BLaER1 (cell line): ENCODE measurements at regions not wholly inside any gene's neighbourhood (a gene's known extent, or its start where the extent isn't known, plus 50 kb on each side); places are given as distances from the start of the nearest gene placed in this dataset.
A peak's percentile ranks its signal among the peaks of the same experiment; 100 is the strongest.

Experiments
- H3K27ac ChIP-seq: shearing (Covaris generic); formaldehyde crosslinking; 2 replicates; pipeline ENCODE4 v1.8.1; 2022
- H3K27me3 ChIP-seq: shearing (Covaris generic); formaldehyde crosslinking; 2 replicates; pipeline ENCODE4 v1.8.1; 2022
- H3K36me3 ChIP-seq: shearing (Covaris generic); formaldehyde crosslinking; 2 replicates; pipeline ENCODE4 v1.8.1; 2022
- H3K4me1 ChIP-seq: shearing (Covaris generic); formaldehyde crosslinking; 2 replicates; pipeline ENCODE4 v1.8.1; 2022
- H3K4me2 ChIP-seq: shearing (Covaris generic); formaldehyde crosslinking; 2 replicates; pipeline ENCODE4 v1.8.1; 2022
- H3K4me3 ChIP-seq: shearing (Covaris generic); formaldehyde crosslinking; 2 replicates; pipeline ENCODE4 v1.8.1; 2022
- H3K9ac ChIP-seq: shearing (Covaris generic); formaldehyde crosslinking; 2 replicates; pipeline ENCODE4 v1.8.1; 2022
- H3K9me3 ChIP-seq: shearing (Covaris generic); formaldehyde crosslinking; 2 replicates; pipeline ENCODE4 v1.8.1; 2022
- H4K20me1 ChIP-seq: shearing (Covaris generic); formaldehyde crosslinking; 2 replicates; pipeline ENCODE4 v1.8.1; 2022
- Cebpa-rat ChIP-seq: shearing (Covaris generic); IDR thresholded peaks from 2 replicates; pipeline ENCODE4 v1.8.1; 2022

GRCh38 chr6:139540894-139541293 lies 166.4 kb upstream of the CITED2 start:
- no peaks in the 10 kb centered on the region for H3K9me3 ChIP-seq
- no peak overlapping the region; the same call in 1 of the 2 replicates for H3K27ac ChIP-seq

DNA sequence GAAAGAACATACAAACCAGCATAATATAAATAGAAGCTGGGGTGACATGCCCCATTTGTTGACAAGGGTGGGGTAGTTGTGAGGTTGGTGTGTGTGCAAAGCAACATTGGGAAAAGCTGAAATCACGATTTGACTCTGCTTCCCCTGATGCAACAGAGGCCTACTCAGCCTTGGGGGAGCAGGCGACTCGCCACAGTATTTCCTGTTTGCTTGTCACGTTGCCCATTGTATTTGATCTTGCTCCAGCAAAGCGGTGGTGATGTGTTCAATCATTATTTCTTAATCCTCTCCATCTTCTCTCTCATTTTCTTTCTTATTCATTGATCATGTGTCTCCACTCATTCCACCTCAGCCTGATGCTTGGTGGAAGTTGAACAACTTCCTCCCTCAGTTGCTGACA lies 165.8 kb upstream of the CITED2 start:
- Histone ChIP-seq H3K4me2 (peak overlapping the region; percentile 43), H3K27me3 (no peaks in the 10 kb centered on the region), H3K4me3 (no peak overlapping the region), H3K36me3 (no peaks in the 10 kb centered on the region), H3K9me3 (no peaks in the 10 kb centered on the region), H3K27ac (peak overlapping the region; percentile 25; the same call in 1 of the 2 replicates), H3K9ac (no peak overlapping the region), H3K4me1 (peaks cover 24% of the 10 kb centered on the region), H4K20me1 (no peaks in the 10 kb centered on the region)
- no peak for TF ChIP-seq Cebpa-rat

More at GRCh38 chr6:139540894-139541293, 166.4 kb upstream of the CITED2 start:
- no peaks in the 10 kb centered on the region for H3K36me3 ChIP-seq
- H3K4me1 ChIP-seq, result peaks cover 20% of the 10 kb centered on the region
- H4K20me1 ChIP-seq, result no peaks in the 10 kb centered on the region
- H3K27me3 ChIP-seq, result no peaks in the 10 kb centered on the region
- peak overlapping the region; percentile 43; the same call in 1 of the 2 replicates for H3K4me2 ChIP-seq
- no peak overlapping the region for H3K4me3 ChIP-seq
- TF ChIP-seq Cebpa-rat, result no peak
- no peak overlapping the region for H3K9ac ChIP-seq

DNA sequence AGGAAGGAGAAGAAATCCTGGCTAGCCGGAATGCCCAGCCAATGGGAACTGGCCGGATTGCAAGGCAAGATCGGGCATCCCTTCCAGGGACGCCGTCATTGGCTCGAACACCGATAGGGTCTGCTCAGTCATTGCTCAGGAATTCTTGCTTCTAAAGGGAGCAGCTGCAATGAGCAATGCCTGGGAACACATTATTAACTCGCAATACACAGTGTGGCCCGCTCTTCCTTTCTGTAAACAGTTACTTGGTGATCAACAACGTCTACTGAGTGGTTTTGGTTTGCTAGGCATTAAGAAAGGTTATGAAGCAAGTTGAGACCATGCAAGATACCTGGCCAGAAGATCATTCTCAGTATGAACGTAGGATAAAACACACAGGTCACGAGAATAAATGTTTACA lies 165.4 kb upstream of the CITED2 start:
- H3K4me3 ChIP-seq, result no peak overlapping the region
- peak overlapping the region; percentile 43 for H3K4me2 ChIP-seq
- no peak overlapping the region for H3K9ac ChIP-seq

DNA sequence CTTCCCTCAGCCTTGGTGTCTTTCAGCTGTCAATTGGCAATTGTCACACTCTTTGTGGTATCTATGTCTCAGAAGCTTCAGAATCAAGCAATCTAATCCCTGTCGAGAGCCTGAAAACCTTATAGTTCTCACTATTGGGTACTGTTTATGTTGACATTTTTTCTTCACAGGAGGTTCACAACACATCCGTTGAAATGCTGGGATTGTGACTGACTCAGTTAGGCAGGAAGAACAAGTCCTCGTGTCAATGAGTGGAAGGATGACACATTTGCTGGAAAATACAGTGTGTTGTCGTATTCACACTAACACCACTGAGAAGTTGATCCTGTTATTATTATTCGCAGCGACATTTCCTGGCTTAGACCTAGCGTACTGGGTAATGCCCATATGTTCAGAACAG lies 163.9 kb upstream of the CITED2 start:
- no peaks in the 10 kb centered on the region for H3K36me3 ChIP-seq
- TF ChIP-seq Cebpa-rat, result no peak
- H3K4me2 ChIP-seq, result no peak overlapping the region
- H3K9me3 ChIP-seq, result 0 out of 2 replicates have a peak, but pooled peaks cover under 1% of the 10 kb centered on the region
- no peaks in the 10 kb centered on the region for H4K20me1 ChIP-seq
- H3K27me3 ChIP-seq, result no peaks in the 10 kb centered on the region
- no peak overlapping the region for H3K9ac ChIP-seq
- no peak overlapping the region for H3K27ac ChIP-seq
- H3K4me1 ChIP-seq, result peaks cover 43% of the 10 kb centered on the region
- no peak overlapping the region for H3K4me3 ChIP-seq

More for the DNA sequence above, 165.4 kb upstream of the CITED2 start:
- TF ChIP-seq Cebpa-rat, result no peak
- Histone ChIP-seq H3K27ac (peak overlapping the region; percentile 25; the same call in 1 of the 2 replicates), H3K4me1 (peaks cover 28% of the 10 kb centered on the region), H3K27me3 (no peaks in the 10 kb centered on the region), H3K36me3 (no peaks in the 10 kb centered on the region), H3K9me3 (no peaks in the 10 kb centered on the region), H4K20me1 (no peaks in the 10 kb centered on the region)

DNA sequence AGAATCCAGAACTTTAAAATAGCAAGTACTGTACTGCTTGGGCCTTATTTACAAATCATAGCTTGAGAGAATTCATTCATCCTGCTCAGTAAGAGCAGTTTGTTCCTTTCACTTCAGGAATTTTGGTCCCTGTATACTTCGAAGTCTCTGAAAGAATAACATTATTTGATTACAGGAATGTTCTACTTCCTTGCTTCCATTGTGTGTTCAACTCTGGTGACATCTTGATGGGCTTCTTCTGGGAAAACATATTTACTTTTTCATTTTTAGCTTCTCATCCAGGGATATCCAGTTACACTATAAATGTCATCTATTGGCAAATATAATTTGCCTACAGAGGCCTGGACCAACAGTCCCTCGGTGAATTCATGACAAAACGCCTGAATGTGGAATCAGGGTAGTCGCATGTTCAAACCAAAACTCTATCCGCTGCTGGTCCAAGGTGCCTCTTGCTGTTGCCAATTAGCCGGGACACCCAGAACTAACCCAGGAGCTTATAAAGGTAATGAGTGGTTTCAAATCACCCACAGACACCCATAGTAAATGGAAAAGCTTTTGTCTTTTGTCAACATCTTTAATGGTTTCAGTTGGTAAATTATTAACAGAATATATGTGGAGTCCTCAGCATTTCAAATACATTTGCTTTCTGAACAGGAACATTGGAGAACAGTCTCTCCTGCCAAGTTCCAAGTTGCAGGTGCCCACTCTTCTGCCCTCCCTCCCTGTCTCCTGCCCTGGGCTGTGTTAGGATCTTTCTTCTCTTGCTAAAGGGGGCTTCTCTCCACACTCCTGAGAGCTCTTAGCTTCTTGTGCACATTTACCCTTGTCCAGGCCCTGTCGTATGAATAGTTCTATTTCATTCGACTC lies 162.5 kb upstream of the CITED2 start:
- Histone ChIP-seq H3K4me1 (peaks cover 44% of the 10 kb centered on the region), H3K9ac (no peak overlapping the region), H3K27ac (no peak overlapping the region), H3K27me3 (no peaks in the 10 kb centered on the region), H4K20me1 (no peaks in the 10 kb centered on the region), H3K9me3 (0 out of 2 replicates have a peak, but pooled peaks cover 10% of the 10 kb centered on the region), H3K4me2 (no peak overlapping the region), H3K36me3 (no peaks in the 10 kb centered on the region), H3K4me3 (no peak overlapping the region)
- TF ChIP-seq Cebpa-rat, result no peak

- H3K4me2 ChIP-seq, result peak overlapping the region; percentile 77
- H3K36me3 ChIP-seq, result no peaks in the 10 kb centered on the region
- peak overlapping the region; percentile 70 for H3K27ac ChIP-seq
- H4K20me1 ChIP-seq, result no peaks in the 10 kb centered on the region
- H3K27me3 ChIP-seq, result no peaks in the 10 kb centered on the region
- TF ChIP-seq Cebpa-rat, result no peak
- H3K4me3 ChIP-seq, result peak overlapping the region; percentile 1; the same call in 1 of the 2 replicates
- peak overlapping the region; percentile 53; the same call in 1 of the 2 replicates for H3K9ac ChIP-seq
- 0 out of 2 replicates have a peak, but pooled peaks cover 10% of the 10 kb centered on the region for H3K9me3 ChIP-seq
- peaks cover 30% of the 10 kb centered on the region for H3K4me1 ChIP-seq
Observed at GRCh38 chr6:139534472-139535115, 160.1 kb upstream of the CITED2 start.

GRCh38 chr6:139533573-139534471 lies 159.4 kb upstream of the CITED2 start:
- peak overlapping the region; percentile 1; the same call in 1 of the 2 replicates for H3K4me3 ChIP-seq
- H3K4me2 ChIP-seq, result peak overlapping the region; percentile 77
- H3K4me1 ChIP-seq, result peaks cover 24% of the 10 kb centered on the region
- H3K27me3 ChIP-seq, result no peaks in the 10 kb centered on the region
- TF ChIP-seq Cebpa-rat, result no peak
- H3K9ac ChIP-seq, result peak overlapping the region; percentile 53; the same call in 1 of the 2 replicates
- 0 out of 2 replicates have a peak, but pooled peaks cover 10% of the 10 kb centered on the region for H3K9me3 ChIP-seq
- no peaks in the 10 kb centered on the region for H4K20me1 ChIP-seq
- no peaks in the 10 kb centered on the region for H3K36me3 ChIP-seq
- H3K27ac ChIP-seq, result peak overlapping the region; percentile 70

GRCh38 chr6:139533171-139533570 lies 158.7 kb upstream of the CITED2 start:
- Histone ChIP-seq H3K27me3 (no peaks in the 10 kb centered on the region), H3K9me3 (0 out of 2 replicates have a peak, but pooled peaks cover 10% of the 10 kb centered on the region), H4K20me1 (no peaks in the 10 kb centered on the region), H3K36me3 (no peaks in the 10 kb centered on the region), H3K4me3 (no peak overlapping the region), H3K4me2 (peak overlapping the region; percentile 77; the same call in 1 of the 2 replicates), H3K27ac (peak overlapping the region; percentile 70; the same call in 1 of the 2 replicates), H3K9ac (no peak overlapping the region), H3K4me1 (peaks cover 24% of the 10 kb centered on the region)
- TF ChIP-seq Cebpa-rat, result no peak
